ENCODE measurements at regions not wholly inside any gene's neighbourhood (a gene's known extent, or its start where the extent isn't known, plus 50 kb on each side); places are given as distances from the start of the nearest gene placed in this dataset.

DNA sequence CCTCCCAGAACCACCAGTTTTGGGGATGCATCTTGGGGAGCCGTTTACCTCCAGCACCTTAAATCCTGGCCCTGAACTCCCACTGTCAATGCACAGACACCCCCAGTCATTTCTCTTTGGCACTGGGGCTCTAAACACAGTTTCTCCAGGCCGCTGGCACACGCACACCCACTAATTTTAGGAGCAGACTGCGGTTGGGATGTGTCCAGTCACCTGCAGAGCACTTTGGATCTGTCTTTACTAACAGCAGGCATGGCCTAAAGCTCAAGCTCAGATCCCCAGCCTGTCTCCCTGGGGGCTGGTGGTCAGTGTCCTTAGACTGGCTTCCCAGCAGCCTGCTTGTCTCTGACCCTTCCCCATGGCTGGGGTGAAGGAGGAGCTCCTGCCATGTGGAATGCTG, 49.9 kb downstream of the SYNE3 start:
- Histone ChIP-seq H3K36me3 (ENCODE audit: control insufficient read depth in 1 of 2, insufficient read depth in 2 of 2, low read length in 2 of 2) (peaks cover 6 to 17% of the 10 kb centered on the region in 2 donors), H3K27ac (ENCODE audit: low read length) (no peak overlapping the region), H3K9me3 (ENCODE audit: control insufficient read depth in 1 of 2, low read length in 2 of 2) (no peaks in the 10 kb centered on the region), H3K27me3 (ENCODE audit: low read depth, low read length) (no peaks in the 10 kb centered on the region), H3K4me1 (ENCODE audit: control insufficient read depth in 1 of 2, insufficient read depth in 2 of 2, low read length in 2 of 2) (peaks cover 1 to 5% of the 10 kb centered on the region in 2 donors), H3K4me3 (ENCODE audit: low read depth in 1 of 2, low read length in 2 of 2) (no peak overlapping the region)

DNA sequence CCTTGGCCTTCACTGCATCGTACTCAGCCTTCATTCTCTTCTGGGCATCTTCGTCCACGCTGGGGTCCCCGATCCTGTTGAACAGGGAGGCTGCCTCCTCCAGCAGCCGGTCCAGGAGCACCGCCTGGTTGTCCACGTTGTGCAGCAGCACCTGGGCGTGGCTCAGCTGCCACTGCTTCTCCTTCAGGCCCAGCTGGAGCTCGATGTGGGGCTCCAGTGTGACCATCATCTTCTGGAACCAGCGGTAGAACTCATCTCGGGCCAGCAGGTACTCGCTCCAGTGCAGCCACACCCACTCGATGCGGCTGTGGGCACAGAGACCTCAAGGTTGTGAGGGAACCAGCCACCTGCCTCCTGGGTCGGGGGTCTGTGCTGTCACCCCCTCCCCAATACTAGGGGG, 50.5 kb downstream of the SYNE3 start:
- Histone ChIP-seq H3K4me1 (ENCODE audit: control insufficient read depth in 1 of 2, insufficient read depth in 2 of 2, low read length in 2 of 2) (peaks cover 5 to 6% of the 10 kb centered on the region in 2 donors), H3K27me3 (ENCODE audit: low read depth, low read length) (no peaks in the 10 kb centered on the region), H3K4me3 (ENCODE audit: low read depth in 1 of 2, low read length in 2 of 2) (no peak overlapping the region), H3K36me3 (ENCODE audit: control insufficient read depth in 1 of 2, insufficient read depth in 2 of 2, low read length in 2 of 2) (peaks cover 6 to 12% of the 10 kb centered on the region in 2 donors), H3K9me3 (ENCODE audit: control insufficient read depth in 1 of 2, low read length in 2 of 2) (no peaks in the 10 kb centered on the region), H3K27ac (ENCODE audit: low read length) (no peak overlapping the region)

DNA sequence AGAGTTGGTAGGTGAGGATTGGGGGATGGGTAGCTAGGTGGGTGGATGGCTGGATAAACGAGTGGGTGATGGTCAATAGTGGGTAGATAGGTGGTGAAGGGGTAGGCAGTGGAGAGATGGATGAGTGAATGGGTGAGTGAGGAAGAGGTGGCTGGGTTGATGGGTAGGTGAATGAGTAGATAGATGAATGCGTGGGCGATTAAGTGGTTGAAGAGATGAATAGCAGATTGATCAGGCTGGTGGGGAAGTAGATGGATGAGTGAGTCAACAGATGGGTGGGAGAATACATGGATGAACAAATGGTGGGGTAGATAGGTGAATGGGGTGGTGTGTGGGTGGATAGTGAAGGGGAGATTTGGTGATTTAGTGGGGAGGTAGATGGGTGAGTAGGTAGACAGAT, 51.1 kb downstream of the SYNE3 start:
- Histone ChIP-seq H3K27me3 (ENCODE audit: low read depth, low read length) (no peaks in the 10 kb centered on the region), H3K4me3 (ENCODE audit: low read depth in 1 of 2, low read length in 2 of 2) (no peak overlapping the region), H3K4me1 (ENCODE audit: control insufficient read depth in 1 of 2, insufficient read depth in 2 of 2, low read length in 2 of 2) (peaks cover 5 to 11% of the 10 kb centered on the region in 2 donors), H3K9me3 (ENCODE audit: control insufficient read depth in 1 of 2, low read length in 2 of 2) (no peaks in the 10 kb centered on the region), H3K27ac (ENCODE audit: low read length) (no peak overlapping the region), H3K36me3 (ENCODE audit: control insufficient read depth in 1 of 2, insufficient read depth in 2 of 2, low read length in 2 of 2) (peaks cover 6 to 12% of the 10 kb centered on the region in 2 donors)

GRCh38 chr14:95464514-95464913, 51.9 kb downstream of the SYNE3 start:
- no peak overlapping the region for H3K27ac ChIP-seq (ENCODE audit: low read length)

DNA sequence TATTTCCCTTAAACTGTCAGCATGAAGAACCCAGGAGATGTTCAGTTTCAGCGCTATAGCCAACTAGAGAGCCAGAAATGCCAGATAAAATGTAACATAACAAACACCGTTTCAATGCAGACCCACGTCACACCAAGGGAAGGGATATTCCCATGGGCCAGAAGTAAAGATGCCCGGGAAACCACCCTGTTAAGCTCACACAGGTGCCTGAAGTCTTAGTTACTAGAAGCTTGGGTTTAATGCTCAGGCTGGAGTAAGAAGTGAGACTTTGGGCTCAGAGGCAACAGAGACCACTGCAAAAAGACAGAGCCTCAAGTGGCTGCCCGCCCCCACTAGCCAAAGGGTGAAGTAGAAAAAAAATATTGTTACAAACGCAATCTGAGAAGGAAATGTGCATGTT, 52.3 kb downstream of the SYNE3 start:
- H3K27me3 ChIP-seq (ENCODE audit: low read depth, low read length) = no peaks in the 10 kb centered on the region
- peaks cover 5 to 14% of the 10 kb centered on the region in 2 donors for H3K4me1 ChIP-seq (ENCODE audit: control insufficient read depth in 1 of 2, insufficient read depth in 2 of 2, low read length in 2 of 2)
- no peak overlapping the region for H3K27ac ChIP-seq (ENCODE audit: low read length)
- H3K9me3 ChIP-seq (ENCODE audit: control insufficient read depth in 1 of 2, low read length in 2 of 2) = no peaks in the 10 kb centered on the region
- no peak overlapping the region for H3K4me3 ChIP-seq (ENCODE audit: low read depth in 1 of 2, low read length in 2 of 2)
- peaks cover 6 to 12% of the 10 kb centered on the region in 2 donors for H3K36me3 ChIP-seq (ENCODE audit: control insufficient read depth in 1 of 2, insufficient read depth in 2 of 2, low read length in 2 of 2)

More at GRCh38 chr14:95464514-95464913, 51.9 kb downstream of the SYNE3 start:
- peaks cover 5 to 14% of the 10 kb centered on the region in 2 donors for H3K4me1 ChIP-seq (ENCODE audit: control insufficient read depth in 1 of 2, insufficient read depth in 2 of 2, low read length in 2 of 2)
- no peaks in the 10 kb centered on the region for H3K27me3 ChIP-seq (ENCODE audit: low read depth, low read length)
- H3K4me3 ChIP-seq (ENCODE audit: low read depth in 1 of 2, low read length in 2 of 2) = no peak overlapping the region
- no peaks in the 10 kb centered on the region for H3K9me3 ChIP-seq (ENCODE audit: control insufficient read depth in 1 of 2, low read length in 2 of 2)
- H3K36me3 ChIP-seq (ENCODE audit: control insufficient read depth in 1 of 2, insufficient read depth in 2 of 2, low read length in 2 of 2) = peaks cover 6 to 12% of the 10 kb centered on the region in 2 donors

DNA sequence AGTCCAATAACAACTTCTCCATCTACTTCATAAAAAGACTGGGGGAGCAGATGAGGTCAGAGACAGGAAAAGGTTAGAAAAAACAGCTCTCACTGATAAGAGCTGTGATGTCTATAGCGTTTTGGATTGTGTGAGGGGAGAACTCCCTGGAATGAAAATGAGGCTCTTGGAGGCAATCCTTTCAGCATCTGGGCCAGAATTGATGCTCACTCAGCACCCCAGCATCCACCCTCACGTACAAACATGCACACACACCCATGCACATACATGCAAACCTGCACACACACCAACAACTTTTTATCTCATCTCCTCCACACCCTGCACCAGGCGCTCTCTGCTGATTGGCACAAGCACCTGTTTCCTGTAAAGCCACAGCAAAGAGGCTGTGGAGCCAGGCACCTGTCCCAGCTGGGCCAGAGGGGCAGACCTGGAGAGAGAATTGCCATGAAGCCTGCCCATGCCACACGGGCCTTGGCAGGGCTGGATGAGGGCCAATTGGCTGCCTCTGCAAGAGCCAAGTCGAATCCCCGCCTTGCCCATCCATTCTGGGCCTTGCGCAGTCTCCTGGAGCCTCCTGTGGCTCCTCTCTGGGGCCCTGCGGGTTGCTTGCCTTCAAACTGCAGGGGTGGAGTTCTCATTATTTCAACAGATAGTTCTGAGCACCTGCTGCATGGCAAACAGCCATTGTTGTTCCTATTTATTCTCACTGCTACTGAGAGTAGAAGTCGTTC, 53.1 kb downstream of the SYNE3 start:
- H3K27me3 ChIP-seq (ENCODE audit: low read depth, low read length) = no peaks in the 10 kb centered on the region
- H3K36me3 ChIP-seq (ENCODE audit: control insufficient read depth in 1 of 2, insufficient read depth in 2 of 2, low read length in 2 of 2) = peaks cover 6 to 10% of the 10 kb centered on the region in 2 donors
- H3K4me1 ChIP-seq (ENCODE audit: control insufficient read depth in 1 of 2, insufficient read depth in 2 of 2, low read length in 2 of 2) = peaks cover 5 to 14% of the 10 kb centered on the region in 2 donors
- no peaks in the 10 kb centered on the region for H3K9me3 ChIP-seq (ENCODE audit: control insufficient read depth in 1 of 2, low read length in 2 of 2)
- H3K4me3 ChIP-seq (ENCODE audit: low read depth in 1 of 2, low read length in 2 of 2) = no peak overlapping the region
- no peak overlapping the region for H3K27ac ChIP-seq (ENCODE audit: low read length)

GRCh38 chr14:95462491-95462890, 54.0 kb downstream of the SYNE3 start:
- Histone ChIP-seq H3K27ac (ENCODE audit: low read length) (no peak overlapping the region), H3K36me3 (ENCODE audit: control insufficient read depth in 1 of 2, insufficient read depth in 2 of 2, low read length in 2 of 2) (peaks cover 6 to 8% of the 10 kb centered on the region in 2 donors), H3K9me3 (ENCODE audit: control insufficient read depth in 1 of 2, low read length in 2 of 2) (no peaks in the 10 kb centered on the region), H3K27me3 (ENCODE audit: low read depth, low read length) (no peaks in the 10 kb centered on the region), H3K4me1 (ENCODE audit: control insufficient read depth in 1 of 2, insufficient read depth in 2 of 2, low read length in 2 of 2) (peaks cover 5 to 16% of the 10 kb centered on the region in 2 donors), H3K4me3 (ENCODE audit: low read depth in 1 of 2, low read length in 2 of 2) (no peak overlapping the region)

DNA sequence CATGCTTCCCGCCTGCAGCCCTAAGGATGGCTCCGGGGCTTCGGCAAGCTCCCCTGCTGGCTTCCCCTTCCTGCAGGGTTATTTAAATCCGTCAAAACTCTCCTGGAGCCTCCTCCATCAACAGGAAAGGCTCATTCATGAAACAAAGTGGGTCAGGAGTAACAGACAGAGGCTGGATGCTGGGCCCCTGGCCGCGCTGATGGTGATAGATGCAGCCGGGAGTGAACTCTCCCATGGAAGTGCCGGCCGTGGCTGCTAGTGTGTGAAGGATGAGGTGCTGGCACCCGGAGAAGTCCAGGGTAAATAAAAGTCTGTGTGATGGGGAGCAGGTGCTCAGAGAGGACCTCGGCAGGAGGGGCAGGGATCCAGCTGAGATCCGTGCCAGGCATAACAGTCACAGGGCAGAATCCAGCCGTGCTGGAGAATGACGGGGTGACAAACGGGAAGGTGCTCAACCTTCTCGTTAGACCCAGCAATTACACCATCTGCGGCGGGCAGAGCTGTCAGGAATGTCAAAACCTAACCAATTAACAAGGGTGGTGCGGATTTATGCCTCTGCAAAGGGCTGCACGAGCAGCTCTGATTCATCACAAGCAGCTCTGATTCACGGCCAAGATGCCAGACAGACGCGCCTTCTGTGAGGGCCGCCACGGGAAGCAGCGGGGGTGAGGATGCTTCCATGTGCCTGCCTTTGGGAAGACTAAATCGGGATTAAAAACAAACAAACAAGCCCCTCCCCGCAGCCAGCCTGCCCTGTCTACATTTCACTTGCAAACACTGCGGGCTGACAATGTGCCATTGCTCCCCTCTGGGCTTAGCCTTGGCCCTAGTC, 55.6 kb downstream of the SYNE3 start:
- H3K27ac ChIP-seq (ENCODE audit: low read length) = no peak overlapping the region
- no peaks in the 10 kb centered on the region for H3K9me3 ChIP-seq (ENCODE audit: control insufficient read depth in 1 of 2, low read length in 2 of 2)
- H3K27me3 ChIP-seq (ENCODE audit: low read depth, low read length) = no peaks in the 10 kb centered on the region
- peaks cover 5 to 21% of the 10 kb centered on the region in 2 donors for H3K4me1 ChIP-seq (ENCODE audit: control insufficient read depth in 1 of 2, insufficient read depth in 2 of 2, low read length in 2 of 2)
- peaks cover 4 to 8% of the 10 kb centered on the region in 2 donors for H3K36me3 ChIP-seq (ENCODE audit: control insufficient read depth in 1 of 2, insufficient read depth in 2 of 2, low read length in 2 of 2)
- no peak overlapping the region for H3K4me3 ChIP-seq (ENCODE audit: low read depth in 1 of 2, low read length in 2 of 2)

GRCh38 chr14:95458906-95459305, 57.5 kb downstream of the SYNE3 start:
- Histone ChIP-seq H3K36me3 (ENCODE audit: control insufficient read depth in 1 of 2, insufficient read depth in 2 of 2, low read length in 2 of 2) (peaks cover 0 to 4% of the 10 kb centered on the region in 2 donors), H3K9me3 (ENCODE audit: control insufficient read depth in 1 of 2, low read length in 2 of 2) (no peaks in the 10 kb centered on the region), H3K27me3 (ENCODE audit: low read depth, low read length) (no peaks in the 10 kb centered on the region), H3K4me1 (ENCODE audit: control insufficient read depth in 1 of 2, insufficient read depth in 2 of 2, low read length in 2 of 2) (peaks cover 5 to 21% of the 10 kb centered on the region in 2 donors), H3K4me3 (ENCODE audit: low read depth in 1 of 2, low read length in 2 of 2) (no peak overlapping the region), H3K27ac (ENCODE audit: low read length) (no peak overlapping the region)

DNA sequence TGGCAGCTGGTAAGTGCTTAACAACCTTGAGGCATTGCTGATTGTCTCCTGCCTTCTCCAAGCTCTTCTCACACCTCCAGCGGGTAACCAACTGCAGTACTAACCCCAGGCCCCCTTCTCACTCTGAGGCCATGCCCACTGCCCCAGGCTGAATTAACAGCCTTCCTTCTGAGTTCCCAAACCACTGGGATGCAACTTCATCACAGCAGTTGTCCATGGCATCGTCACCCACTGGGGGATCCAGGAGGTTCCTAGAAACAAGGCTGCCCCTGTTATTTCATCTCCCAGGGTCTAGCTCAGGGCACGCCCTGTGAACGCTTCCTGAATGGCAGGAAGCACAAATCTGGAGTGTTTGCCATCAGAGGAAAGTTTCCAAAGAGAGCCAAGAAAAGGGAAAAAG, 58.0 kb downstream of the SYNE3 start:
- peaks cover 0 to 7% of the 10 kb centered on the region in 2 donors for H3K36me3 ChIP-seq (ENCODE audit: control insufficient read depth in 1 of 2, insufficient read depth in 2 of 2, low read length in 2 of 2)
- no peak overlapping the region for H3K27ac ChIP-seq (ENCODE audit: low read length)
- no peaks in the 10 kb centered on the region for H3K9me3 ChIP-seq (ENCODE audit: control insufficient read depth in 1 of 2, low read length in 2 of 2)
- H3K4me3 ChIP-seq (ENCODE audit: low read depth in 1 of 2, low read length in 2 of 2) = no peak overlapping the region
- H3K27me3 ChIP-seq (ENCODE audit: low read depth, low read length) = no peaks in the 10 kb centered on the region
- peaks cover 5 to 21% of the 10 kb centered on the region in 2 donors for H3K4me1 ChIP-seq (ENCODE audit: control insufficient read depth in 1 of 2, insufficient read depth in 2 of 2, low read length in 2 of 2)

GRCh38 chr14:95456281-95456680, 60.2 kb downstream of the SYNE3 start:
- Histone ChIP-seq H3K27ac (ENCODE audit: low read length) (no peak overlapping the region), H3K27me3 (ENCODE audit: low read depth, low read length) (no peaks in the 10 kb centered on the region), H3K36me3 (ENCODE audit: control insufficient read depth in 1 of 2, insufficient read depth in 2 of 2, low read length in 2 of 2) (peaks cover 8 to 18% of the 10 kb centered on the region in 2 donors)

More at GRCh38 chr14:95456281-95456680, 60.2 kb downstream of the SYNE3 start:
- no peak overlapping the region for H3K4me3 ChIP-seq (ENCODE audit: low read depth in 1 of 2, low read length in 2 of 2)
- peaks cover 2 to 19% of the 10 kb centered on the region in 2 donors for H3K4me1 ChIP-seq (ENCODE audit: control insufficient read depth in 1 of 2, insufficient read depth in 2 of 2, low read length in 2 of 2)
- H3K9me3 ChIP-seq (ENCODE audit: control insufficient read depth in 1 of 2, low read length in 2 of 2) = no peaks in the 10 kb centered on the region
